ENCODE measurements at regions not wholly inside any gene's neighbourhood (a gene's known extent, or its start where the extent isn't known, plus 50 kb on each side); places are given as distances from the start of the nearest gene placed in this dataset.

GRCh38 chrX:96170626-96171025, 514.0 kb upstream of the DIAPH2 start:
- no peaks in the 10 kb centered on the region for H3K9me3 Mint-ChIP-seq
- TF ChIP-seq CTCF (IDR thresholded peaks at IDR 0.05; ENCODE audit: unreplicated experiment in 3 of 3): no peak
- H3K27me3 Mint-ChIP-seq (ENCODE audit: low read depth): no peaks in the 10 kb centered on the region
- H3K4me3 Mint-ChIP-seq: no peak overlapping the region
- no peak overlapping the region for H3K27ac Mint-ChIP-seq
- H3K36me3 Mint-ChIP-seq (ENCODE audit: low read depth): no peaks in the 10 kb centered on the region
- H3K4me1 Mint-ChIP-seq: no peaks in the 10 kb centered on the region

- no peak overlapping the region for H3K4me3 Mint-ChIP-seq
- no peaks in the 10 kb centered on the region for H3K36me3 Mint-ChIP-seq (ENCODE audit: low read depth)
- no peak for TF ChIP-seq CTCF (IDR thresholded peaks at IDR 0.05; ENCODE audit: unreplicated experiment in 3 of 3)
- no peaks in the 10 kb centered on the region for H3K27me3 Mint-ChIP-seq (ENCODE audit: low read depth)
- no peak overlapping the region for H3K27ac Mint-ChIP-seq
- no peaks in the 10 kb centered on the region for H3K9me3 Mint-ChIP-seq
- H3K4me1 Mint-ChIP-seq: no peaks in the 10 kb centered on the region
These were observed 507.7 kb upstream of the DIAPH2 start for GRCh38 chrX:96176921-96177320.

- Mint-ChIP-seq H3K27me3 (ENCODE audit: low read depth) (no peaks in the 10 kb centered on the region), H3K36me3 (ENCODE audit: low read depth) (no peaks in the 10 kb centered on the region), H3K9me3 (no peaks in the 10 kb centered on the region), H3K27ac (no peak overlapping the region), H3K4me3 (no peak overlapping the region), H3K4me1 (no peaks in the 10 kb centered on the region)
- TF ChIP-seq CTCF (IDR thresholded peaks at IDR 0.05; ENCODE audit: unreplicated experiment in 3 of 3): no peak
These were observed 503.0 kb upstream of the DIAPH2 start for GRCh38 chrX:96181605-96182004.

- peak; percentile 42 to 56 (median 48) for TF ChIP-seq CTCF (IDR thresholded peaks at IDR 0.05; ENCODE audit: unreplicated experiment in 3 of 3)
- H3K4me1 Mint-ChIP-seq: no peaks in the 10 kb centered on the region
- H3K4me3 Mint-ChIP-seq: no peak overlapping the region
- no peaks in the 10 kb centered on the region for H3K27me3 Mint-ChIP-seq (ENCODE audit: low read depth)
- H3K9me3 Mint-ChIP-seq: no peaks in the 10 kb centered on the region
- no peaks in the 10 kb centered on the region for H3K36me3 Mint-ChIP-seq (ENCODE audit: low read depth)
- no peak overlapping the region for H3K27ac Mint-ChIP-seq
These were observed 502.3 kb upstream of the DIAPH2 start for GRCh38 chrX:96182366-96182765.

- Mint-ChIP-seq H3K9me3 (peaks cover 2% of the 10 kb centered on the region), H3K36me3 (ENCODE audit: low read depth) (no peaks in the 10 kb centered on the region), H3K27ac (no peak overlapping the region), H3K4me3 (no peak overlapping the region), H3K27me3 (ENCODE audit: low read depth) (no peaks in the 10 kb centered on the region), H3K4me1 (no peaks in the 10 kb centered on the region)
- TF ChIP-seq CTCF (IDR thresholded peaks at IDR 0.05; ENCODE audit: unreplicated experiment in 3 of 3): no peak
These were observed 501.3 kb upstream of the DIAPH2 start for GRCh38 chrX:96183391-96183790.

- Mint-ChIP-seq H3K9me3 (peaks cover 3% of the 10 kb centered on the region), H3K36me3 (ENCODE audit: low read depth) (no peaks in the 10 kb centered on the region), H3K27me3 (ENCODE audit: low read depth) (no peaks in the 10 kb centered on the region), H3K4me3 (no peak overlapping the region), H3K4me1 (no peaks in the 10 kb centered on the region), H3K27ac (no peak overlapping the region)
- peak; percentile 40 to 46 (median 41) for TF ChIP-seq CTCF (IDR thresholded peaks at IDR 0.05; ENCODE audit: unreplicated experiment in 3 of 3)
These were observed 500.8 kb upstream of the DIAPH2 start for GRCh38 chrX:96183843-96184242.

Data from nephron (organoid).